NB4 (cell line): ENCODE measurements at regions not wholly inside any gene's neighbourhood (a gene's known extent, or its start where the extent isn't known, plus 50 kb on each side); places are given as distances from the start of the nearest gene placed in this dataset.

ENCODE experiments used
- DNase-seq: peaks from one replicate; pipeline ENCODE4 v3.0.0; 2010; ENCODE audit warnings: low read depth
- H3K4me3 ChIP-seq: one replicate; pipeline ENCODE4 v1.5.1; 2011; ENCODE audit warnings: mild to moderate bottlenecking, low read depth, low read length, moderate library complexity
- CTCF ChIP-seq: IDR thresholded peaks from one replicate; pipeline ENCODE4 v1.5.1; 2012; ENCODE audit warnings: low read depth, low read length
- MAX ChIP-seq: IDR thresholded peaks from 2 replicates; pipeline ENCODE4 v1.6.1; 2011; ENCODE audit warnings: low read depth, low read length
- MYC ChIP-seq: IDR thresholded peaks from 2 replicates; pipeline ENCODE4 v1.6.1; 2011; ENCODE audit warnings: low read depth, low read length
- POLR2A ChIP-seq: IDR thresholded peaks from 2 replicates; pipeline ENCODE4 v1.6.1; 2011; ENCODE audit warnings: mild to moderate bottlenecking; ENCODE audit not compliant: insufficient read length; ENCODE audit errors: extremely low read depth

GRCh38 chr10:76631036-76631670, 1006.5 kb downstream of the KCNMA1 start:
- no peak for DNase-seq
- H3K4me3 ChIP-seq = no peak overlapping the region
- TF ChIP-seq MAX (no peak), CTCF (no peak), MYC (no peak), POLR2A (no peak)

DNA sequence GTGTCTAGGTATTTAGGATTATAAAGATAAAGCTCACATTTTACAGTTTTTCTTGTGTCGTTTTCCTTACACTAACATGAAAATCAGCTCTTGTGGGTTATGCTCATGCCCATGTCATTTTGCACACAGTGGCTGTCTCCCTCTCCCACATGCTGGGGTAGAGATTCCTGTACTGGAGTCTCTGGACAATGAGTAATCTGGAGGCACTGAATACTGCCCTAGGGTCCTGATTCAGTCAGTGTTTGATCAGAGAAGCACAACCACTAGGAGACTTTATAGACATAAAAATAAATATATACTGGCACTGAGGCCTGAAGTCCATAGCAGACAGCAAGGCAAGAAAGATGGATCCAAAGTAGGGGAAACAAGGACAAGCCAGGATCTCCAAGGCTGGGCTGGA, 1008.8 kb downstream of the KCNMA1 start:
- no peak overlapping the region for H3K4me3 ChIP-seq
- TF ChIP-seq MYC (no peak), POLR2A (no peak), MAX (no peak), CTCF (no peak)
- no peak for DNase-seq

- no peak for DNase-seq
- TF ChIP-seq MAX (no peak), CTCF (no peak), POLR2A (no peak), MYC (no peak)
- H3K4me3 ChIP-seq = no peak overlapping the region
These were observed 1011.2 kb downstream of the KCNMA1 start for GRCh38 chr10:76626386-76626785.

DNA sequence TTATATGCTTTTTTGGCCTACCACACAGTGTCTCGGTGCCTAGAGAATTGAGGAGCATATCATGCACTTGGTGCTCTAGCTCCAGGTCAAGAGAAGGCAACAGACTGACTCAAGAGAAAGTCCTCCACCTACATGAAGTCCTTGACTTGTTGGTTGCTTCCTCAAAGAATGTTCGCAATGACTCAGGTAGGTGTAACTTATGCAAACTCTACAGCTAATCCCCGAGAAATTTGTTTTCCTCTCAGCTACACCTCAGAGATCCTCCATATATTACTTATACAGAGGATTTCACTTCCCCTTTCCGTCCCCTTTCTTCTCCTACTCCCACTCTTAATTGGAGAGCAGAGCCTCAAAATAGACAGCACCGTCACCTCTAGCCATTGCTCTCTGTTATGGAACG, 1013.1 kb downstream of the KCNMA1 start:
- no peak for TF ChIP-seq POLR2A
- no peak for TF ChIP-seq CTCF
- TF ChIP-seq MAX = no peak
- TF ChIP-seq MYC = no peak
- H3K4me3 ChIP-seq = no peak overlapping the region
- peak; percentile 46 for DNase-seq

- TF ChIP-seq CTCF (no peak), MYC (no peak), MAX (no peak), POLR2A (no peak)
- DNase-seq = no peak
- no peak overlapping the region for H3K4me3 ChIP-seq
These were observed 1015.6 kb downstream of the KCNMA1 start for GRCh38 chr10:76621886-76622620.
